Astrocyte (in vitro differentiated cells and primary cell): ENCODE measurements at regions not wholly inside any gene's neighbourhood (a gene's known extent, or its start where the extent isn't known, plus 50 kb on each side); places are given as distances from the start of the nearest gene placed in this dataset.

Source experiments
- DNase-seq: peaks from one replicate; pipeline ENCODE4 v3.0.0-alpha.2; 2010; ENCODE audit warnings: low read depth
- FAIRE-seq: peaks from 2 replicates; lab custom pipeline; 2011; peaks lifted over from hg19 to GRCh38; lab: Jason Lieb, UNC
- H2AFZ ChIP-seq: 2 replicates; pipeline ENCODE4 v1.6.0; 2012; ENCODE audit warnings: low read depth, low read length, inconsistent platforms
- H3K27ac ChIP-seq: 2 replicates; pipeline ENCODE4 v1.5.1; 2011; ENCODE audit warnings: low read depth, low read length, inconsistent platforms
- H3K27me3 ChIP-seq: 2 replicates; pipeline ENCODE4 v1.6.0; 2011; ENCODE audit warnings: low read length, inconsistent platforms; ENCODE audit not compliant: insufficient read depth
- H3K36me3 ChIP-seq: 2 replicates; pipeline ENCODE4 v1.5.1; 2011; ENCODE audit warnings: low read length, inconsistent platforms; ENCODE audit not compliant: insufficient read depth
- H3K4me1 ChIP-seq: 2 replicates; pipeline ENCODE4 v1.5.1; 2011; ENCODE audit warnings: low read length, inconsistent platforms; ENCODE audit not compliant: insufficient read depth
- H3K4me2 ChIP-seq: 2 replicates; pipeline ENCODE4 v1.6.0; 2012; ENCODE audit warnings: low read length, inconsistent platforms
- H3K4me3 ChIP-seq: 2 replicates; pipeline ENCODE4 v1.5.1; 2011; ENCODE audit warnings: low read depth, mild to moderate bottlenecking, low read length, inconsistent platforms; ENCODE audit not compliant: insufficient read depth
- H3K79me2 ChIP-seq: 2 replicates; pipeline ENCODE4 v1.6.0; 2012; ENCODE audit warnings: mild to moderate bottlenecking, low read length, inconsistent platforms; ENCODE audit not compliant: insufficient read depth
- H3K9ac ChIP-seq: 2 replicates; pipeline ENCODE4 v1.6.0; 2012; ENCODE audit warnings: mild to moderate bottlenecking, low read length, inconsistent platforms
- H3K9me3 ChIP-seq: 2 replicates; pipeline ENCODE4 v1.5.1; 2012; ENCODE audit warnings: low read depth, mild to moderate bottlenecking, low read length, inconsistent platforms; ENCODE audit not compliant: insufficient read depth
- H4K20me1 ChIP-seq: 2 replicates; pipeline ENCODE4 v1.6.0; 2012; ENCODE audit warnings: low read length, inconsistent platforms; ENCODE audit not compliant: insufficient read depth
- H3K27ac Mint-ChIP-seq: one replicate; pipeline ENCODE4 v1.8.0; 2021; ENCODE audit warnings: mild to moderate bottlenecking, mixed read lengths; ENCODE audit not compliant: unreplicated experiment
- H3K27me3 Mint-ChIP-seq: one replicate; pipeline ENCODE4 v1.8.0; 2021; ENCODE audit warnings: low read depth, mixed read lengths; ENCODE audit not compliant: unreplicated experiment
- H3K36me3 Mint-ChIP-seq: one replicate; pipeline ENCODE4 v1.8.0; 2021; ENCODE audit warnings: low read depth, mixed read lengths; ENCODE audit not compliant: unreplicated experiment
- H3K4me1 Mint-ChIP-seq: one replicate; pipeline ENCODE4 v1.8.0; 2021; ENCODE audit warnings: low read depth, mixed read lengths; ENCODE audit not compliant: unreplicated experiment
- H3K4me3 Mint-ChIP-seq: one replicate; pipeline ENCODE4 v1.8.0; 2021; ENCODE audit warnings: mild to moderate bottlenecking, moderate library complexity, mixed read lengths; ENCODE audit not compliant: unreplicated experiment
- H3K9me3 Mint-ChIP-seq: one replicate; pipeline ENCODE4 v1.8.0; 2021; ENCODE audit warnings: mild to moderate bottlenecking, mixed read lengths; ENCODE audit not compliant: unreplicated experiment
- CTCF ChIP-seq: IDR thresholded peaks from 2 replicates; pipeline ENCODE4 v1.5.1; 2011; ENCODE audit warnings: low read depth, mild to moderate bottlenecking, inconsistent platforms, low read length, moderate library complexity; ENCODE audit not compliant: insufficient read depth
- EZH2 ChIP-seq: IDR thresholded peaks from 2 replicates; pipeline ENCODE4 v1.6.1; 2012; ENCODE audit warnings: mild to moderate bottlenecking, low read length, inconsistent platforms; ENCODE audit not compliant: insufficient read depth

- Mint-ChIP-seq H3K4me3 (no peak overlapping the region), H3K27ac (no peak overlapping the region), H3K9me3 (peaks cover 9% of the 10 kb centered on the region), H3K36me3 (peaks cover 2% of the 10 kb centered on the region), H3K27me3 (no peaks in the 10 kb centered on the region), H3K4me1 (peaks cover 6% of the 10 kb centered on the region)
- TF ChIP-seq CTCF (no peak), EZH2 (no peak)
- no peak for FAIRE-seq
- Histone ChIP-seq H3K79me2 (no peaks in the 10 kb centered on the region), H3K4me3 (no peak overlapping the region), H3K4me2 (peak overlapping the region; percentile 26), H3K36me3 (no peaks in the 10 kb centered on the region), H3K27me3 (peaks cover 7% of the 10 kb centered on the region), H3K27ac (no peak overlapping the region), H3K9me3 (no peaks in the 10 kb centered on the region), H2AFZ (peak overlapping the region; percentile 18), H3K4me1 (peaks cover 2% of the 10 kb centered on the region), H4K20me1 (no peaks in the 10 kb centered on the region), H3K9ac (no peak overlapping the region)
- DNase-seq: peak; percentile 31
Observed at GRCh38 chr10:44233561-44234482, 151.1 kb downstream of the CXCL12 start.

- Histone ChIP-seq H3K4me1 (no peaks in the 10 kb centered on the region), H3K9me3 (no peaks in the 10 kb centered on the region), H3K27ac (no peak overlapping the region), H2AFZ (no peak overlapping the region), H3K36me3 (no peaks in the 10 kb centered on the region), H3K79me2 (no peaks in the 10 kb centered on the region), H3K9ac (no peak overlapping the region), H3K4me2 (no peak overlapping the region), H4K20me1 (no peaks in the 10 kb centered on the region), H3K4me3 (no peak overlapping the region), H3K27me3 (peaks cover 2% of the 10 kb centered on the region)
- H3K9me3 Mint-ChIP-seq: peaks cover 13% of the 10 kb centered on the region
- H3K27ac Mint-ChIP-seq: no peak overlapping the region
- H3K36me3 Mint-ChIP-seq: no peaks in the 10 kb centered on the region
- FAIRE-seq (no peak), DNase-seq (no peak)
- no peaks in the 10 kb centered on the region for H3K4me1 Mint-ChIP-seq
- no peaks in the 10 kb centered on the region for H3K27me3 Mint-ChIP-seq
- no peak for TF ChIP-seq CTCF
- no peak for TF ChIP-seq EZH2
- H3K4me3 Mint-ChIP-seq: no peak overlapping the region
Observed at GRCh38 chr10:44217274-44217820, 167.6 kb downstream of the CXCL12 start.

GRCh38 chr10:44216073-44216472 is 168.8 kb downstream of the CXCL12 start:
- H3K36me3 Mint-ChIP-seq: no peaks in the 10 kb centered on the region
- Histone ChIP-seq H3K4me3 (no peak overlapping the region), H3K79me2 (no peaks in the 10 kb centered on the region), H3K27me3 (peaks cover 2% of the 10 kb centered on the region), H3K9ac (no peak overlapping the region), H3K9me3 (no peaks in the 10 kb centered on the region), H3K4me1 (no peaks in the 10 kb centered on the region), H2AFZ (no peak overlapping the region), H3K36me3 (no peaks in the 10 kb centered on the region), H4K20me1 (no peaks in the 10 kb centered on the region), H3K4me2 (no peak overlapping the region), H3K27ac (no peak overlapping the region)
- FAIRE-seq: no peak
- H3K27ac Mint-ChIP-seq: no peak overlapping the region
- no peaks in the 10 kb centered on the region for H3K27me3 Mint-ChIP-seq
- DNase-seq: no peak
- no peak overlapping the region for H3K4me3 Mint-ChIP-seq
- H3K9me3 Mint-ChIP-seq: peaks cover 13% of the 10 kb centered on the region
- H3K4me1 Mint-ChIP-seq: no peaks in the 10 kb centered on the region
- no peak for TF ChIP-seq EZH2
- TF ChIP-seq CTCF: no peak
